GM21381 (cell line): ENCODE measurements at regions not wholly inside any gene's neighbourhood (a gene's known extent, or its start where the extent isn't known, plus 50 kb on each side); places are given as distances from the start of the nearest gene placed in this dataset.
"Not testable (repeated sequence)": the region's sequence is repeated elsewhere in the genome, so short reads cannot be mapped to it uniquely, and the experiment has no call there.

Experiments
- ATAC-seq: cut with Tn5 transposase; IDR thresholded peaks from one replicate; pipeline ENCODE4 v1.9.1; 2021; ENCODE audit warnings: mild to moderate bottlenecking, moderate library complexity; ENCODE audit not compliant: unreplicated experiment

- ATAC-seq: no peak
These were observed 172.8 kb upstream of the CXADR start for GRCh38 chr21:17340081-17340480.

- ATAC-seq: no peak
These were observed 169.8 kb upstream of the CXADR start for GRCh38 chr21:17343055-17343454.

- ATAC-seq: no peak
These were observed 164.5 kb upstream of the CXADR start for GRCh38 chr21:17348357-17348756.

DNA sequence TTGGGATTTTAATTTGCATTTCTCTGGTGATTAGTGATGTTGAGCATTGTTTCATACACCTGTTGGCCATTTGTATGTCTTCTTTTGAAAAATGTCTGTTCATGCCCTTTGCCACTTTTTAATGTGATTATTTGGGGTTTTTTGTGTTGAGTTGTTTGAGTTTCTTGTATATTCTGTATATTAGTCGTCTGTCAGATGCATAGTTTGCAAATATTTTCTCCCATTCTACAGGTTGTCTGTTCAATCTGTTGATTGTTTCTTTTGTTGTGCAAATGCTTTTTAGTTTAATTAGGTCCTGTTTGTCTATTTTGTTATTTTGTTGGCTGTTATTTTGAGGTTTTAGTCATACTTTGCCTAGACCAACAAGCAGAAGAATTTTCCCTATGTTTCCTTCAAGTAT, 164.0 kb upstream of the CXADR start:
- no peak for ATAC-seq

GRCh38 chr21:17351766-17352165, 161.1 kb upstream of the CXADR start:
- ATAC-seq: no peak

GRCh38 chr21:17352996-17353655, 159.7 kb upstream of the CXADR start:
- no peak for ATAC-seq

- no peak for ATAC-seq
These were observed 153.1 kb upstream of the CXADR start for GRCh38 chr21:17359781-17360180.

DNA sequence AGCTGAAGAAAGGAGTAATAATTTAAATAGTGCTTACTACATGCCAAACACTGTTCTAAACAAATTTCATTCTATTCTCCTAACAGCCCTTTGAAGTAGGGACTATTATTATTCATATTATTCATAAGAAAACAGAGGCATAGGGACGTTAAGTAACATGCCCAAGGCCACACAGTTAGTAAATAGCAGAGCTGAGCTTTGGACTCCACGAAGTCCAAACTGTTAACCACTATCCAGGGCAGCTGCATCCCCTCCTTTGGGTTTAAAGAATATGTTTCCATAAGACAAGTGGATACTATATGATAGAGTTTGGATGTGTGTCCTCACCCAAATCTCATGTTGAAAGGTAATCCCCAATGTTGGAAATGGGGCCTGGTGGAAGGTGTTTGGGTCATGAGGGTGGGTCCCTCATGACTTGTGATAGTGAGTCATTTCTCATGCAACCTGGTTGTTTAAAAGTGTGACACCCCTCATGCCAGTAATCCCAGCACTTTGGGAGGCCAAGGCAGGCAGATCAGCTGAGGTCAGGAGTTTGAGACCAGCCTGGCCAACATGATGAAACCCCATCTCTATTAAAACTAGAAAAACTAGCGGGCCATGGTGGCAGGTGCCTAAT, 144.0 kb upstream of the CXADR start:
- ATAC-seq: no peak

DNA sequence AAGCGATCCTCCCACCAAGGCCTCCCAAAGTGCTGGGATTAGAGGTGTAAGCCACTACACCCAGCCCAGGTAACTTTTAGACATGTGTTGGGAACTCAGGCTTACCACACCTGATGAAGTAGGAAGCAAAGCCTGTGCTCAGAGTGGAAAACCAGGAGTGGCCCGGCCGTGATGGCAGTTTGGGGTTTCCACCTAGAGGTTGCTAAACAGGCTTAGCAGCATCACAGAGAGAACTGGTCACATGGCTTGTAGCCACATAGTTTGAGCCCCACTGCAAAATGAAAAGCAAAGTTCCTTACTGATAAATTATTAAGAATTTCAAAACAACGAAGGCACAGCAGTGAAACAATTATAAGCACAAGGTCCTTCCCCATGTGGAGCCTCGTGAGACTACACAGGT, 142.6 kb upstream of the CXADR start:
- ATAC-seq: no peak

DNA sequence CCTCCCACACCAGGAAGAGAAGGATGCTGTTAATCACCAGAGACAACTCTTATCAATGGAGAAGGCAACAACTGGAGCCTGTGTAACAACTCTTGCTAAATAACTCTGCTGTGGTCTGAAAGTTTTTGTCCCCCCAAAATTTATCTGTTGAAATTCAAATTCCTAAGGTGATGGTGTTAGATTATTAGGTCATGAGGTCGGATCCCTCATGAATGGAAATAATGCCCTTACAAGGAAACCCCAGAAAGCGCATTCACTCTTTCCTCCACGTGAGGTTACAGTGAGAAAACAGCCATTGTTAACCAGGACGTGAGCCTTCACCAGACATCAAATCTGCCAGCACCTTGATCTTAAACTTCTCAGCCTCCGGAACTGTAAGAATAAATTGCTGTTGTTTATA, 141.9 kb upstream of the CXADR start:
- no peak for ATAC-seq

- ATAC-seq: no peak
These were observed 141.4 kb upstream of the CXADR start for GRCh38 chr21:17371450-17371849.

- no peak for ATAC-seq
These were observed 140.6 kb upstream of the CXADR start for GRCh38 chr21:17372200-17372599.

- no peak for ATAC-seq
These were observed 126.3 kb upstream of the CXADR start for GRCh38 chr21:17386498-17386897.

GRCh38 chr21:17387030-17387617, 125.7 kb upstream of the CXADR start:
- ATAC-seq: no peak

DNA sequence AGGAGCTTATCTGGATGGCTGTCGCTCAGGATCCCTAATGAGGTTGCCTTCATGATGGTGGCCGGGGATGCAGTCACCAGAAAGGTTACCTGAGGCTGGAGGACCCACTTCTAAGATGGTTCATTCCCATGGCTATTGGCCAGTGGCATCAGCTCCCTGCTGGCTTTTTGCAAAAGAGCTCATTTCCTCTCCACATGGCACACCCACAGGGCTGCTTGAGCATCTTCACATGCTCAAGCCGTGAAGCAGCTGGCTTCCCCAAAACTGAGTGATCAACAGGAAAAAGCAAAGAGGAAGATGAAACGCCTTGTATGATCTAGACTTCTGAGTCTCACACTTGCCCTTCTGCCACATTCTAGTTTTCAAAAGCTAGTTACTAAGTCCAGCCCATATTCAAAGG, 124.6 kb upstream of the CXADR start:
- no peak for ATAC-seq

DNA sequence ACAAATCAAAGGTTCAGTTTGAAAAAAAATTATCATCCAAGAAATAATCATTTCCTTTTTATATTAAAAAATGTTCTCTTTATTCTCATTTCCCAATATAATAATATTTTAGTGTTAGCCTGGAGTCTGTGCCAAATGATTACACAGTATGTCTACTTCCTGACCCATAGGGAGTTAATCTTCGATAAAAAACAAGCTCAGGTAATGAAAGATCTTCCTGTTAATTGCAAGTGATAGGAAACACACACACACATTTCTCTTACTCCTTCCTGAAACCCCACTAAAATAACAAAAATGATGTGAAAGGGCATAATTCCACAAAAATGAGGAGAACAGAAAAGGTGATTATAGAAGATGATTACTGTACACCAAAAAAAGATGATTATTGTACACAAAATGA, 123.5 kb upstream of the CXADR start:
- ATAC-seq: no peak

GRCh38 chr21:17390569-17390968, 122.3 kb upstream of the CXADR start:
- no peak for ATAC-seq

DNA sequence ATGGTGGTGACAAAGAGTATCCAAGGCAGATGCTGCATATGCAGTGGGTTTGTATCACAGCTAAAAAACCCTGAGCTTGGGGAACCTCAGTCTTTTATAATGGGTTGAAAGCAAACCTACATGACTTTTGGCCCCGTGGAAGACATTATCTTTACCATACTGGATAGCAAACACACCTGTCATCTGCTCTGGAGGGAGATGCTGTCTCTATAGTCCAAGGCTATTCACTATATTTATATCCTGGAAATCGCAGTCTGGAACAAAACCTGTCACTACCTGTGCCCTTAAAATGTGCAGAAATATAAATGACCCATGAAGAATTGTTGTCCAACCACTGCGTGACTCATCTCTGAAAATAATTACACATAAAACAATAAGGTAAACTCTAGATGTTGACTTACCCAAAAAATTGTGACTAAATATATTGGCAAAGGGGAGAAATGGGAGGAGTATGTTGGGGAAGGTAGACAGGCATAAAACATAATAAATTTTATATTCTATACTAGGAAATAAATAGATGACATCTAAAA, 121.0 kb upstream of the CXADR start:
- no peak for ATAC-seq

- ATAC-seq: no peak
These were observed 119.4 kb upstream of the CXADR start for GRCh38 chr21:17393413-17393812.

- no peak for ATAC-seq
These were observed 115.9 kb upstream of the CXADR start for GRCh38 chr21:17396948-17397347.

DNA sequence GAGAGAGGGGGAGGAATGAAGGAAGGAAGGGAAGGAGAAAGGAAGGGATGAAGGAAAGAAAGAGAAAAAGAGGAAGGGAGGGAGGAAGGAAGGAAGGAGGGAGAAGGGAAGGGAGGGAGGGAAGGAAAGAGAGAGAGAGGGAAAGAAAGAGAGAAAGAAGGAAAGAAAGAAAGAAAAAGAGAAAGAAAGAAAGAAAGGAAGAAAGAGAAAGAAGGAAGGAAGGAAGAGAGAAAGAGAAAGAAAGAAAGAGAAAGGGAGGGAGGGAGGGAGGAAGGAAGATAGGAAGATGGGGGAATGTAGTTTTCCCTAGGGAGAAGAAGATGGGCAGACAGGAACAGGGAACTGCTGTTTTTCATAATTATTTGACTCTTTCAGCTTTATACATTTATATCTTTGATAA, 115.1 kb upstream of the CXADR start:
- no peak for ATAC-seq

- not testable (repeated sequence) for ATAC-seq
These were observed 113.9 kb upstream of the CXADR start for GRCh38 chr21:17398954-17399353.
